GM19463 (cell line): ENCODE measurements at regions not wholly inside any gene's neighbourhood (a gene's known extent, or its start where the extent isn't known, plus 50 kb on each side); places are given as distances from the start of the nearest gene placed in this dataset.
"Not testable (repeated sequence)": the region's sequence is repeated elsewhere in the genome, so short reads cannot be mapped to it uniquely, and the experiment has no call there.

Experiments used
- ATAC-seq: cut with Tn5 transposase; IDR thresholded peaks from one replicate; pipeline ENCODE4 v1.9.1; 2021; ENCODE audit warnings: mild to moderate bottlenecking, moderate library complexity; ENCODE audit not compliant: unreplicated experiment

GRCh38 chr5:30505014-30505886, 688.2 kb upstream of the CDH6 start:
- ATAC-seq = no peak

- no peak for ATAC-seq
Observed at GRCh38 chr5:30502277-30502676, 691.2 kb upstream of the CDH6 start.

GRCh38 chr5:30501065-30501464, 692.4 kb upstream of the CDH6 start:
- ATAC-seq = no peak

- no peak for ATAC-seq
Observed at GRCh38 chr5:30500513-30500912, 693.0 kb upstream of the CDH6 start.

GRCh38 chr5:30499402-30499801, 694.1 kb upstream of the CDH6 start:
- ATAC-seq = no peak

- ATAC-seq = no peak
Observed at GRCh38 chr5:30498972-30499371, 694.5 kb upstream of the CDH6 start.

- ATAC-seq = not testable (repeated sequence)
Observed at GRCh38 chr5:30498509-30498908, 695.0 kb upstream of the CDH6 start.

- ATAC-seq = not testable (repeated sequence)
Observed at GRCh38 chr5:30494113-30494512, 699.4 kb upstream of the CDH6 start.

GRCh38 chr5:30479104-30479503, 714.4 kb upstream of the CDH6 start:
- ATAC-seq = no peak

GRCh38 chr5:30475429-30475828, 718.1 kb upstream of the CDH6 start:
- no peak for ATAC-seq

- no peak for ATAC-seq
Observed at GRCh38 chr5:30469691-30470090, 723.8 kb upstream of the CDH6 start.

GRCh38 chr5:30458681-30459080, 734.8 kb upstream of the CDH6 start:
- ATAC-seq = no peak

- not testable (repeated sequence) for ATAC-seq
Observed at GRCh38 chr5:30455484-30455883, 738.0 kb upstream of the CDH6 start.

GRCh38 chr5:30453168-30453567, 740.3 kb upstream of the CDH6 start:
- ATAC-seq = no peak

- ATAC-seq = no peak
Observed at GRCh38 chr5:30450153-30450552, 743.3 kb upstream of the CDH6 start.

GRCh38 chr5:30447431-30447830, 746.1 kb upstream of the CDH6 start:
- ATAC-seq = no peak

GRCh38 chr5:30446456-30446855, 747.0 kb upstream of the CDH6 start:
- no peak for ATAC-seq

- no peak for ATAC-seq
Observed at GRCh38 chr5:30438785-30439184, 754.7 kb upstream of the CDH6 start.

- ATAC-seq = no peak
Observed at GRCh38 chr5:30436691-30437090, 756.8 kb upstream of the CDH6 start.

GRCh38 chr5:30428866-30429407, 764.5 kb upstream of the CDH6 start:
- ATAC-seq = not testable (repeated sequence)

- ATAC-seq = no peak
Observed at GRCh38 chr5:30414078-30414477, 779.4 kb upstream of the CDH6 start.

- ATAC-seq = no peak
Observed at GRCh38 chr5:30413540-30413939, 779.9 kb upstream of the CDH6 start.

GRCh38 chr5:30405821-30406220, 787.7 kb upstream of the CDH6 start:
- ATAC-seq = no peak
